GM10266 (cell line): ENCODE measurements at regions not wholly inside any gene's neighbourhood (a gene's known extent, or its start where the extent isn't known, plus 50 kb on each side); places are given as distances from the start of the nearest gene placed in this dataset.

ENCODE experiments used
- DNase-seq: peaks from one replicate; pipeline ENCODE4 v3.0.0; 2012; ENCODE audit errors: extremely low spot score
- TF ChIP-seq, protein P1 (sequence below): IDR thresholded peaks from 2 replicates; pipeline ENCODE4 v1.5.1; 2012; ENCODE audit warnings: mild to moderate bottlenecking, low read depth; ENCODE audit not compliant: control insufficient read depth, insufficient read depth; ENCODE audit errors: missing control alignments

DNA sequence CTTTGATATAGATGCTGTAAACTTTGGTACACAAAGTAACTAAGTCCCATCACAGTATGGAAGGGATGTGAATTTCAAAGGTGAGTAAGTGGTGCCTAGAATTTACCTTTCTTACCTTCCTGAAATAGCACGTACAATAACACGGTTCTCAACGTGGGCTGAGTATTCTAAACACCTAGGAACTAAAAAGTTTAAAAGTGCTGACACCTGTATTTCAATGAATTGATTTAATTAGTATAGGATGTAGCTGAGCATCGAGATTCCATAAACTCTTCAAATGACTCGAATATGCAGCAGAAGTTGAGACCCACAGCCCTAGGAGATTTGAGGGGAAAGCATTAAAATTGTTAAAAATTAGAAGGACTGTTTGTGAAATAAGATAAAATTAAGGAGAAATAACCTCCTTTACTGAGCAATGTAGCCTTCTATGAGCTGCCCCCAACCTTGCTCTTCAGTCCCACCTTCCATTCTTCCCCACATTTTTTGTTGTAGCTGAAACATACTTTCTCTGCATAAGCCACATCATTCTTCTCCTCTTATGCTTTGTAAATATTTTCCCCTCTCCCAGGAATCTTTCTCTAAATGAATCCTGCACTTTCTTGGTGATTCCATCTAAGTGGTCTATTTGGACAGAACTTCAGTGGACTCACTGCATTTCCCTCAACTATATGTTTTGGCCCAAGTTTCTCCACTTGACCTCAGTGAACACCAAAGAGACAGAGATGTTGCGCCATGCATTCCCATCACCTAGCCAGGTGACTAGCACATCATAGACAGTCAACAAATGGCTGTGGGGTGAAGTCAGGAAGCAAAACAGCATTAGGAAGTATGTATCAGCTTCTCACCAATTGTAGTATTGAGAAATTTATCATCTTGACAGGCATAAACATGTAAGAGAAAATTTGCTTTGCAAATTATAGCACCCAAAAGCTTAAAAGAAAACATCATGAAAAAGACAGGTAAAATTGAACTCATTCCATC lies 156.5 kb upstream of the TAS2R1 start:
- TF ChIP-seq, protein P1, sequence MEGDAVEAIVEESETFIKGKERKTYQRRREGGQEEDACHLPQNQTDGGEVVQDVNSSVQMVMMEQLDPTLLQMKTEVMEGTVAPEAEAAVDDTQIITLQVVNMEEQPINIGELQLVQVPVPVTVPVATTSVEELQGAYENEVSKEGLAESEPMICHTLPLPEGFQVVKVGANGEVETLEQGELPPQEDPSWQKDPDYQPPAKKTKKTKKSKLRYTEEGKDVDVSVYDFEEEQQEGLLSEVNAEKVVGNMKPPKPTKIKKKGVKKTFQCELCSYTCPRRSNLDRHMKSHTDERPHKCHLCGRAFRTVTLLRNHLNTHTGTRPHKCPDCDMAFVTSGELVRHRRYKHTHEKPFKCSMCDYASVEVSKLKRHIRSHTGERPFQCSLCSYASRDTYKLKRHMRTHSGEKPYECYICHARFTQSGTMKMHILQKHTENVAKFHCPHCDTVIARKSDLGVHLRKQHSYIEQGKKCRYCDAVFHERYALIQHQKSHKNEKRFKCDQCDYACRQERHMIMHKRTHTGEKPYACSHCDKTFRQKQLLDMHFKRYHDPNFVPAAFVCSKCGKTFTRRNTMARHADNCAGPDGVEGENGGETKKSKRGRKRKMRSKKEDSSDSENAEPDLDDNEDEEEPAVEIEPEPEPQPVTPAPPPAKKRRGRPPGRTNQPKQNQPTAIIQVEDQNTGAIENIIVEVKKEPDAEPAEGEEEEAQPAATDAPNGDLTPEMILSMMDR: no peak

DNA sequence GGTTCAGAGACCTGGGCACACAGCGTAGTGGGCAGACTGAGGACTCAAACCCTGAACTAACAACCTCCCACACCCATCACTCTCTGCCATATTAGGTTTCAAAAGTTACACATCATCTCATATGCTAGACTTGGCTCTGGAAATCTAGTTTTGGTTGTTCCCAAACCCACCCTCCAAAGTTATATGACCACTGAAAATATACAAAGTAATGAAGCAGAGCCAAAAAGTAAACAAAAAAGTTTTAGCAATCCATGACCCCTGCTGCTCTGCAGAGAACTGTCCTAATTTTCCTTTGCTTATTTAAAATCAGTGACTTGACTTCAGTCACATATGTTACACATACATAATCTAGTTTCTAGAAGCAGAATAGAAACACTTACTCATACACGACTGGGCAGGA lies 155.6 kb upstream of the TAS2R1 start:
- TF ChIP-seq, protein P1: no peak
- no peak for DNase-seq

More for the DNA sequence above, 156.5 kb upstream of the TAS2R1 start:
- no peak for DNase-seq

DNA sequence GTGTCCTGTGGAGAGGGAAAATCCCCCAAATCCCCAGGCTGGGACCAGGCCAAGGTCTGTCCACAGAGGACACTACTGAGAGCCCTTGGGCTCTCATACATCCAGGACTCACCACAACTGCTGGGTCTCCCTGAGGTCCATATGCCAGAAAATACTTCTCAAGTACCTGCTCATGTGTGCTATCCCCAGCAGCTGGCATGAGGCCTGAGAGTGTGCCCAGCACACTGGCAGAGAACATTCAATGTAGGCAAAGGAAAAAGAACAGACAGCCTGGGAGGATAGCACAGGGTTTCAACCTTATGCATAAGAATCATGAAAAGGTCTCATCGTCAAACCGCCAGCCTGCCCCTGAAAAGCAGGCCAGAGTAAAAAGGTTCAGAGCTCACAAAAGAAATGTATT lies 154.1 kb upstream of the TAS2R1 start:
- no peak for DNase-seq
- TF ChIP-seq, protein P1: no peak

DNA sequence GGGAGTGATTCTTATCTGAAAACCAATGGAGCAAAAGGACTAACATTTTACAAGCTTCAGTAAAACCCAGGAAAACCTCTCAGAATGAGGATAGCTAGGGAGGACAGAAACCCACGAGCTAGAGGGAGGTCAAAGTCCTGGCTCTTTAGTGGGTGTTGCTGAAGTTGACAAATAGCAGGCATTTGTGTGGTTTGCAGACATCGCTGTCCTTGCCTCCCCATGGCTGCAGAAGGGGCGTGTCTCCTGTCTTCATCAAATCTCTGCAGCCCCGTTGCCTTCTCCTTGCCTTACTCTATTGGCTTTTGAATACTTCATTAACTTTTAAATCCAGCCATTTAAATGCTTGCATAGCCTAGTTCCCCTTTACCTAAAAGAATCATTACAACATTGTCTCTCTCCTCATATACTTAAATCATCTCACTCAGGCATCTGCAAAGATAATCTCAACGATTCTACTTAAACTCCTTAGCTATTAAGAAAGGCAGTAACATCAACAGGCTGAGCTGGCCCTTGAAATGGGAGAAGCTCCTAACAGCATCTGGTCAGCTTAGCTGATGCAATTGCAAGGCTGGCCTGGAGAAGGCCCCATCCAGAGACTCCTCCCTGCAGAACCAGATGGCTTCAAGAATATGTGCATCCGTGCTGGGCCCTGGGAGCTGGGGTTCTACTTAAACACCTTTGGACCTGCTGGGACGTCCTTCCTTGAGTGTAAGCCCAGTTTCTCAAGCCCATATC lies 152.8 kb upstream of the TAS2R1 start:
- TF ChIP-seq, protein P1: no peak
- DNase-seq: no peak

DNA sequence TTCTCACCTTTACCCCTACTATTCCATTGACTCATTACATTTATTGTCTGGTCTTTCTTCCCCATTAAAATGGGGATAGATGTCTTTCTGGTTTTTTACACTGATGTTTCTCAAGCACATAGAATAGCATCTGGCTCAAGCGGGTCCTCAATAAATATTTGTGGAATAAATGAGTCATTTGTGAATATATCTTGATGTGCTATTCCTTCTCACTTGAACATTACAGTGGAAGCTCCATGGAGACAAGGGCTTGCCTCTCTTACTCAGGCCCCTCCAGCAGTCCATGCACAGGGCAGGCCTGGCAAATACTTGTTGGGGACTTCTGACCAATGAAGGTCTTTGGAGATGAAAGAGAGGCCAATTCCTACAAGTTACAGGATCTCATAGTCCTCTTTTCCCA lies 151.7 kb upstream of the TAS2R1 start:
- TF ChIP-seq, protein P1: no peak
- DNase-seq: no peak

DNA sequence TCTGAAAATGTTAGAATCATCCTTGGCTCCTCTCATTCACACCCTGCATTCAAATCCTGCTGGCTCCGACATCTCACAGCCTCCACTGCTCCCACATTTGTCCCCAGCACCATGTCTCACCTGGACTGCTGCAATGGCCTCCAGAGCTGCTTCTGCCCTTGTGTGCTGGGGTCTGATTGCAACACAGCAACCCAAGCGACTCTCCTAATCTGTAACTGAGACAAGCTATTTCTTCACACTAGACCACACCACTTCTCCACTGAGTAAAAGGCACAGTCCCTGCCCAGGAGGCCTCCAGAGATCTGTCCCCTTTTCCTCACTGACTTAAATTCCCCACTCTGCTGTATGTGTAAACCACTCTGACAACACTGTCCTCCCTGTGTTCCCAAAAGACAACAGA lies 151.1 kb upstream of the TAS2R1 start:
- DNase-seq: no peak

More for the DNA sequence above, 151.1 kb upstream of the TAS2R1 start:
- TF ChIP-seq, protein P1: no peak
